Neural progenitor cell (in vitro differentiated cells): ENCODE measurements at regions not wholly inside any gene's neighbourhood (a gene's known extent, or its start where the extent isn't known, plus 50 kb on each side); places are given as distances from the start of the nearest gene placed in this dataset.

ENCODE experiments used
- DNase-seq: peaks from one replicate; pipeline ENCODE4 v3.0.0-alpha.2; 2016; ENCODE audit warnings: low spot score
- H2AFZ ChIP-seq: fragments of 200-600 bp; sonication (generic); replicated peaks from 2 replicates; pipeline ENCODE4 v1.6.1; 2016; ENCODE audit warnings: antibody characterized with exemption
- H3F3A ChIP-seq: fragments of 200-600 bp; sonication (generic); 2 replicates; pipeline ENCODE4 v1.6.1; 2016; ENCODE audit warnings: antibody characterized with exemption, low read depth
- H3K27ac ChIP-seq: fragments of 200-600 bp; sonication (generic); 2 replicates; pipeline ENCODE4 v1.5.1; 2016; ENCODE audit warnings: mild to moderate bottlenecking
- H3K27me3 ChIP-seq: fragments of 200-600 bp; sonication (generic); 2 replicates; pipeline ENCODE4 v1.6.1; 2016; ENCODE audit warnings: mild to moderate bottlenecking, moderate library complexity
- H3K36me3 ChIP-seq: fragments of 200-600 bp; sonication (generic); 2 replicates; pipeline ENCODE4 v1.5.1; 2016
- H3K4me1 ChIP-seq: fragments of 200-600 bp; sonication (generic); 2 replicates; pipeline ENCODE4 v1.6.1; 2016; ENCODE audit warnings: mixed run types
- H3K4me2 ChIP-seq: fragments of 200-600 bp; sonication (generic); 2 replicates; pipeline ENCODE4 v1.6.1; 2016
- H3K4me3 ChIP-seq: fragments of 200-600 bp; sonication (generic); 2 replicates; pipeline ENCODE4 v1.5.1; 2016
- H3K79me2 ChIP-seq: fragments of 200-600 bp; sonication (generic); 2 replicates; pipeline ENCODE4 v1.6.1; 2016; ENCODE audit warnings: low read depth
- H3K9ac ChIP-seq: fragments of 200-600 bp; sonication (generic); 2 replicates; pipeline ENCODE4 v1.6.1; 2016
- H3K9me3 ChIP-seq: fragments of 200-600 bp; sonication (generic); 2 replicates; pipeline ENCODE4 v1.5.1; 2016; ENCODE audit warnings: low read depth
- H4K20me1 ChIP-seq: fragments of 200-600 bp; sonication (generic); 2 replicates; pipeline ENCODE4 v1.6.1; 2016; ENCODE audit warnings: low read depth
- H3K27ac Mint-ChIP-seq: 3 replicates; pipeline ENCODE4 v1.8.0; 2021; ENCODE audit warnings: mixed read lengths
- H3K27me3 Mint-ChIP-seq: 2 replicates; pipeline ENCODE4 v1.8.0; 2022; ENCODE audit warnings: low read depth, mild to moderate bottlenecking, inconsistent platforms, moderate library complexity, mixed read lengths; ENCODE audit not compliant: insufficient read depth
- H3K36me3 Mint-ChIP-seq: 3 replicates; pipeline ENCODE4 v1.8.0; 2021; ENCODE audit warnings: mixed read lengths
- H3K4me1 Mint-ChIP-seq: 3 replicates; pipeline ENCODE4 v1.8.0; 2021; ENCODE audit warnings: mixed read lengths
- H3K4me3 Mint-ChIP-seq: 3 replicates; pipeline ENCODE4 v1.8.0; 2021; ENCODE audit warnings: mild to moderate bottlenecking, moderate library complexity, mixed read lengths
- H3K9me3 Mint-ChIP-seq: 3 replicates; pipeline ENCODE4 v1.8.0; 2020; ENCODE audit warnings: mixed read lengths
- EZH2 ChIP-seq: fragments of 200-600 bp; sonication (generic); IDR thresholded peaks from 2 replicates; pipeline ENCODE4 v1.6.1; 2017; ENCODE audit warnings: antibody characterized with exemption, mild to moderate bottlenecking, moderate library complexity
- EZH2phosphoT487 ChIP-seq: fragments of 200-600 bp; sonication (generic); IDR thresholded peaks from 2 replicates; pipeline ENCODE4 v1.6.1; 2017; ENCODE audit warnings: antibody characterized with exemption
- TF ChIP-seq, protein P1 (sequence below): fragments of 200-600 bp; sonication (generic); IDR thresholded peaks from 2 replicates; pipeline ENCODE4 v1.5.1; 2017; ENCODE audit warnings: antibody characterized with exemption, mild to moderate bottlenecking

DNA sequence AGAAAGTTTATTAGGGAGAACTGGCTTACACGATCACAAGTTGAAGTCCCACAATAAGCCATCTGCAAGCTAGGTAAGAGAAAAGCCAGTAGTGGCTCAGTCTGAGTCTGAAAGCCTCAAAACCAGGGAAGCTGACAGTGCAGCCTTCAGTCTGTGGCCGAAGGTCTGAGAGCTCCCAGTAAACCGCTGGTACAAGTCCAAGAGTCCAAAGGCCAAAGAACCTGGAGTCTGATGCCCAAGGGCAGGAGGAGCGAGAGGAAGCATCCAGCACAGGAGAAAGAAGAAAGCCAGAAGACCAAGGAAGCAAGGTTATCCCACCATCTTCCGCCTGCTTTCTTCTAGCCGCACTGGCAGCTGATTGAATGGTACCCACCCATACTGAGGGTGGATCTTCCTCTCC lies 97.3 kb upstream of the FBN2 start:
- no peak overlapping the region for H3K27ac Mint-ChIP-seq

DNA sequence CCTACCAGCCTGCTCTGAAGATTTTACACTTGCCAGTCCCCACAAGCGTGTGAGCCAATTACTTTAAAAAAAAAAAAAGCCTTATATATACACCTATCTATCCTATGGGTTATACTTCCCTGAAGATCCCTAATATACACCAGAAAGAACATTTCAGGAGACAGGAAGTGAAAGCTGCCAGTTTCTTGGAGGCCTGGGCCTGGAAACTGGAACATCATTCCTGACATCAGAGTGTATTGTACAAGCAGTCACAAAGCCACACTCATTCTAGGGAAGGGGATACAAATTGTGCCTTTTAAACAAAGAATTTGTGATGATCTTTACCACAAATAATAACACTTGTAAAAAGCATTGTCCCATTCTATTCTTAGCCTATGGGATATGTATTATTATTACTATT lies 98.3 kb upstream of the FBN2 start:
- TF ChIP-seq, protein P1, sequence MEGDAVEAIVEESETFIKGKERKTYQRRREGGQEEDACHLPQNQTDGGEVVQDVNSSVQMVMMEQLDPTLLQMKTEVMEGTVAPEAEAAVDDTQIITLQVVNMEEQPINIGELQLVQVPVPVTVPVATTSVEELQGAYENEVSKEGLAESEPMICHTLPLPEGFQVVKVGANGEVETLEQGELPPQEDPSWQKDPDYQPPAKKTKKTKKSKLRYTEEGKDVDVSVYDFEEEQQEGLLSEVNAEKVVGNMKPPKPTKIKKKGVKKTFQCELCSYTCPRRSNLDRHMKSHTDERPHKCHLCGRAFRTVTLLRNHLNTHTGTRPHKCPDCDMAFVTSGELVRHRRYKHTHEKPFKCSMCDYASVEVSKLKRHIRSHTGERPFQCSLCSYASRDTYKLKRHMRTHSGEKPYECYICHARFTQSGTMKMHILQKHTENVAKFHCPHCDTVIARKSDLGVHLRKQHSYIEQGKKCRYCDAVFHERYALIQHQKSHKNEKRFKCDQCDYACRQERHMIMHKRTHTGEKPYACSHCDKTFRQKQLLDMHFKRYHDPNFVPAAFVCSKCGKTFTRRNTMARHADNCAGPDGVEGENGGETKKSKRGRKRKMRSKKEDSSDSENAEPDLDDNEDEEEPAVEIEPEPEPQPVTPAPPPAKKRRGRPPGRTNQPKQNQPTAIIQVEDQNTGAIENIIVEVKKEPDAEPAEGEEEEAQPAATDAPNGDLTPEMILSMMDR, result no peak
- TF ChIP-seq EZH2 (no peak), EZH2phosphoT487 (no peak)
- Histone ChIP-seq H3K9me3 (no peaks in the 10 kb centered on the region), H3F3A (no peaks in the 10 kb centered on the region), H4K20me1 (no peaks in the 10 kb centered on the region), H3K79me2 (no peaks in the 10 kb centered on the region), H3K27me3 (no peaks in the 10 kb centered on the region), H3K4me1 (no peaks in the 10 kb centered on the region), H3K9ac (no peak overlapping the region), H3K4me3 (no peak overlapping the region), H2AFZ (no peak overlapping the region), H3K36me3 (no peaks in the 10 kb centered on the region), H3K27ac (no peak overlapping the region), H3K4me2 (no peak overlapping the region)
- no peaks in the 10 kb centered on the region for H3K27me3 Mint-ChIP-seq
- H3K9me3 Mint-ChIP-seq, result peaks cover 7% of the 10 kb centered on the region
- no peaks in the 10 kb centered on the region for H3K36me3 Mint-ChIP-seq
- no peak for DNase-seq
- H3K4me1 Mint-ChIP-seq, result no peaks in the 10 kb centered on the region
- no peak overlapping the region for H3K27ac Mint-ChIP-seq
- H3K4me3 Mint-ChIP-seq, result no peak overlapping the region

More for the DNA sequence above, 97.3 kb upstream of the FBN2 start:
- Mint-ChIP-seq H3K4me1 (no peaks in the 10 kb centered on the region), H3K36me3 (no peaks in the 10 kb centered on the region), H3K4me3 (no peak overlapping the region), H3K27me3 (no peaks in the 10 kb centered on the region), H3K9me3 (peaks cover 7% of the 10 kb centered on the region)
- H3K36me3 ChIP-seq, result no peaks in the 10 kb centered on the region
- no peak for DNase-seq
- H3K9ac ChIP-seq, result no peak overlapping the region
- TF ChIP-seq, protein P1, result no peak
- TF ChIP-seq EZH2, result no peak
- TF ChIP-seq EZH2phosphoT487, result no peak
- no peak overlapping the region for H3K27ac ChIP-seq
- no peak overlapping the region for H3K4me3 ChIP-seq
- H2AFZ ChIP-seq, result no peak overlapping the region
- H4K20me1 ChIP-seq, result no peaks in the 10 kb centered on the region
- H3K27me3 ChIP-seq, result no peaks in the 10 kb centered on the region
- H3F3A ChIP-seq, result no peaks in the 10 kb centered on the region
- H3K9me3 ChIP-seq, result no peaks in the 10 kb centered on the region
- no peaks in the 10 kb centered on the region for H3K79me2 ChIP-seq
- H3K4me1 ChIP-seq, result no peaks in the 10 kb centered on the region
- H3K4me2 ChIP-seq, result no peak overlapping the region

DNA sequence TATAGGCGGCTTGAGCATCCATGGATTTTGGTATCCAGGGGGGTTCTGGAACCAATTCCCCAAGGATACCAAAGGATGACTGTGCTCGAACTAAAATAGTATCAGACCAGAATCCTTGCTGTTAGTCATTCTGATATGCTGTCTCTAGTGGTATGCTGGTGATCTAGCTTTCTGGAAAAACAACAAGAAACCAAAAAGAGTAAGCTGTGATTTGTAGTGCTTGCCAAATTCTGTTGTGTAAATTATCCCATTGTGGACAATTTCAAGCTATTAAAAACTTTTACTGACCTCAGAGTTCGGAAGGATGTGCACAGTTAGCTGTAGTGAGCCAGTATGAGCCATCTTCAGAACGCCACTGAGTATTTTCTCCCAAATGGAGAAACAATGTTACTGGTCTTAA lies 99.0 kb upstream of the FBN2 start:
- no peaks in the 10 kb centered on the region for H3K27me3 ChIP-seq
- H3K27ac ChIP-seq, result no peak overlapping the region
- H3K4me2 ChIP-seq, result no peak overlapping the region
- TF ChIP-seq EZH2, result no peak
- TF ChIP-seq, protein P1, result no peak
- no peak for TF ChIP-seq EZH2phosphoT487
- H3K36me3 Mint-ChIP-seq, result no peaks in the 10 kb centered on the region
- no peak overlapping the region for H3K9ac ChIP-seq
- H3K27me3 Mint-ChIP-seq, result no peaks in the 10 kb centered on the region
- H3K4me3 Mint-ChIP-seq, result no peak overlapping the region
- no peaks in the 10 kb centered on the region for H3K4me1 Mint-ChIP-seq
- H3K79me2 ChIP-seq, result no peaks in the 10 kb centered on the region
- DNase-seq, result no peak
- no peak overlapping the region for H2AFZ ChIP-seq
- no peak overlapping the region for H3K27ac Mint-ChIP-seq
- H3F3A ChIP-seq, result no peaks in the 10 kb centered on the region
- no peaks in the 10 kb centered on the region for H4K20me1 ChIP-seq
- H3K4me1 ChIP-seq, result no peaks in the 10 kb centered on the region
- peaks cover 4% of the 10 kb centered on the region for H3K9me3 Mint-ChIP-seq
- H3K4me3 ChIP-seq, result no peak overlapping the region
- no peaks in the 10 kb centered on the region for H3K36me3 ChIP-seq
- H3K9me3 ChIP-seq, result no peaks in the 10 kb centered on the region
